CD4-positive, alpha-beta T cell (primary cell): ENCODE measurements at regions not wholly inside any gene's neighbourhood (a gene's known extent, or its start where the extent isn't known, plus 50 kb on each side); places are given as distances from the start of the nearest gene placed in this dataset.

ENCODE experiments used
- ATAC-seq: fragments of 200-7000 bp; cut with Tn5 transposase; one replicate; pipeline ENCODE4 v1.10.0; 2022; ENCODE audit warnings: mild to moderate bottlenecking; ENCODE audit not compliant: poor library complexity
- CTCF ChIA-PET: fragments of 350-600 bp; sonication (Branson Sonifier 250); formaldehyde crosslinking; loops from one replicate; lab custom pipeline; 2021; ENCODE audit warnings: antibody characterized with exemption, inconsistent platforms; lab: Charles Lee
- POLR2A ChIA-PET: fragments of 350-600 bp; sonication (Branson Sonifier 250); formaldehyde crosslinking; loops from one replicate; lab custom pipeline; 2021; ENCODE audit warnings: antibody characterized with exemption, inconsistent platforms; lab: Charles Lee
- DNase-seq, 14 experiments: peaks; one replicate each; pipeline ENCODE4 v3.0.0-alpha.2; 2013 to 2020; ENCODE audit warnings: mixed read lengths in 2 of 14
- H3K27ac ChIP-seq, 2 donors: one replicate each; pipeline versions ENCODE4 v1.5.1 to v1.7.0; 2013; ENCODE audit warnings: low read length in 2 of 2, low read depth in 1 of 2, mild to moderate bottlenecking in 1 of 2
- H3K27me3 ChIP-seq, 2 experiments: 1 replicate in 1 of 2; 2 replicates in 1 of 2; pipeline versions ENCODE4 v1.6.1 to v1.7.0; 2013; ENCODE audit warnings: low read length in 2 of 2, control low read depth in 1 of 2, mild to moderate bottlenecking in 1 of 2, moderate library complexity in 1 of 2; ENCODE audit not compliant: insufficient read depth in 2 of 2, control insufficient read depth in 1 of 2
- H3K36me3 ChIP-seq: one replicate; pipeline ENCODE4 v1.6.1; 2013; ENCODE audit warnings: low read length, control low read depth; ENCODE audit not compliant: insufficient read depth
- H3K4me1 ChIP-seq: one replicate; pipeline ENCODE4 v1.6.1; 2013; ENCODE audit warnings: low read length, control low read depth; ENCODE audit not compliant: insufficient read depth
- H3K4me3 ChIP-seq: one replicate; pipeline ENCODE4 v1.5.1; 2013; ENCODE audit warnings: mild to moderate bottlenecking, low read length, moderate library complexity
- H3K9me3 ChIP-seq, 2 experiments: 1 replicate in 1 of 2; 2 replicates in 1 of 2; pipeline versions ENCODE4 v1.6.1 to v1.7.0; 2013; ENCODE audit warnings: low read length in 2 of 2, mild to moderate bottlenecking in 2 of 2, control low read depth in 1 of 2, moderate library complexity in 1 of 2; ENCODE audit not compliant: control insufficient read depth in 1 of 2, insufficient read depth in 1 of 2
- H3K27ac Mint-ChIP-seq: one replicate; pipeline ENCODE4 v1.8.0; 2020; ENCODE audit warnings: mixed read lengths
- H3K27me3 Mint-ChIP-seq: one replicate; pipeline ENCODE4 v1.8.0; 2021; ENCODE audit warnings: mixed read lengths
- H3K36me3 Mint-ChIP-seq: one replicate; pipeline ENCODE4 v1.8.0; 2021; ENCODE audit warnings: low read depth, mixed read lengths
- H3K4me1 Mint-ChIP-seq: one replicate; pipeline ENCODE4 v1.8.0; 2021; ENCODE audit warnings: low read depth, mixed read lengths
- H3K4me3 Mint-ChIP-seq: one replicate; pipeline ENCODE4 v1.8.0; 2020; ENCODE audit warnings: mild to moderate bottlenecking, mixed read lengths
- H3K9me3 Mint-ChIP-seq: one replicate; pipeline ENCODE4 v1.8.0; 2020; ENCODE audit warnings: mixed read lengths
- CTCF ChIP-seq: fragments of 200-600 bp; IDR thresholded peaks from one replicate; pipeline ENCODE4 v1.8.0; 2022; ENCODE audit warnings: antibody characterized with exemption, mild to moderate bottlenecking
- intact Hi-C, 2 experiments: fragments of 100-400 bp; cut with DNase I in 1 of 2; cut with micrococcal nuclease in 1 of 2; formaldehyde crosslinking; loops; one replicate each; pipeline versions ENCODE4 v1.15.1 to v1.9.0; 2023 to 2025; cut with DNase I, micrococcal nuclease

- H3K9me3 Mint-ChIP-seq = peaks cover 6% of the 10 kb centered on the region
- Histone ChIP-seq H3K27ac (no peak overlapping the region), H3K9me3 (peaks cover 3% of the 10 kb centered on the region in 2 experiments), H3K36me3 (no peaks in the 10 kb centered on the region), H3K4me1 (no peaks in the 10 kb centered on the region), H3K27me3 (no peaks in the 10 kb centered on the region), H3K4me3 (no peak overlapping the region)
- H3K36me3 Mint-ChIP-seq = no peaks in the 10 kb centered on the region
- ChIA-PET POLR2A (no interaction called here), CTCF (no interaction called here)
- no peak overlapping the region for H3K27ac Mint-ChIP-seq
- DNase-seq = no peak
- intact Hi-C loops = no loop called here
- TF ChIP-seq CTCF = no peak
- no peaks in the 10 kb centered on the region for H3K4me1 Mint-ChIP-seq
- H3K27me3 Mint-ChIP-seq = no peaks in the 10 kb centered on the region
- no peak overlapping the region for H3K4me3 Mint-ChIP-seq
- no peak for ATAC-seq
These were observed 484.7 kb downstream of the ELAVL2 start for GRCh38 chr9:23341346-23341745.

GRCh38 chr9:23342291-23342690, 483.7 kb downstream of the ELAVL2 start:
- peaks cover 6% of the 10 kb centered on the region for H3K9me3 Mint-ChIP-seq
- intact Hi-C loops = no loop called here
- DNase-seq (no peak), ATAC-seq (no peak)
- H3K4me3 Mint-ChIP-seq = no peak overlapping the region
- Histone ChIP-seq H3K27ac (no peak overlapping the region), H3K4me3 (no peak overlapping the region), H3K4me1 (no peaks in the 10 kb centered on the region), H3K36me3 (no peaks in the 10 kb centered on the region), H3K27me3 (no peaks in the 10 kb centered on the region), H3K9me3 (peaks cover 3 to 4% of the 10 kb centered on the region in 2 experiments)
- ChIA-PET POLR2A (no interaction called here), CTCF (no interaction called here)
- no peaks in the 10 kb centered on the region for H3K36me3 Mint-ChIP-seq
- H3K27me3 Mint-ChIP-seq = no peaks in the 10 kb centered on the region
- TF ChIP-seq CTCF = no peak
- no peaks in the 10 kb centered on the region for H3K4me1 Mint-ChIP-seq
- H3K27ac Mint-ChIP-seq = no peak overlapping the region

GRCh38 chr9:23343226-23343625, 482.8 kb downstream of the ELAVL2 start:
- Histone ChIP-seq H3K27me3 (no peaks in the 10 kb centered on the region), H3K4me1 (no peaks in the 10 kb centered on the region), H3K36me3 (no peaks in the 10 kb centered on the region), H3K4me3 (no peak overlapping the region), H3K9me3 (peaks cover 3 to 4% of the 10 kb centered on the region in 2 experiments), H3K27ac (no peak overlapping the region)
- Mint-ChIP-seq H3K4me1 (no peaks in the 10 kb centered on the region), H3K27ac (no peak overlapping the region), H3K4me3 (no peak overlapping the region), H3K36me3 (no peaks in the 10 kb centered on the region), H3K9me3 (peaks cover 9% of the 10 kb centered on the region), H3K27me3 (no peaks in the 10 kb centered on the region)
- TF ChIP-seq CTCF = no peak
- intact Hi-C loops = no loop called here
- DNase-seq (no peak), ATAC-seq (no peak)
- ChIA-PET CTCF (no interaction called here), POLR2A (no interaction called here)
